Mesenchymal stem cell (in vitro differentiated cells and primary cell): ENCODE measurements at regions not wholly inside any gene's neighbourhood (a gene's known extent, or its start where the extent isn't known, plus 50 kb on each side); places are given as distances from the start of the nearest gene placed in this dataset.

ENCODE experiments used
- DNase-seq: peaks from one replicate; pipeline ENCODE4 v3.0.0-alpha.2; 2013
- H2AFZ ChIP-seq: one replicate; pipeline ENCODE4 v1.6.1; 2013; ENCODE audit warnings: low read depth, mild to moderate bottlenecking, control low read depth, inconsistent platforms, low read length, moderate library complexity
- H2AK5ac ChIP-seq: 2 replicates; pipeline ENCODE4 v1.6.1; 2013; ENCODE audit warnings: low read length, moderate library complexity, mild to moderate bottlenecking, inconsistent platforms; ENCODE audit not compliant: severe bottlenecking
- H2BK120ac ChIP-seq: one replicate; pipeline ENCODE4 v1.6.1; 2013; ENCODE audit warnings: low read depth, mild to moderate bottlenecking, inconsistent platforms, low read length, moderate library complexity
- H2BK12ac ChIP-seq, 2 experiments: one replicate each; pipeline ENCODE4 v1.6.1; 2013; ENCODE audit warnings: inconsistent platforms in 2 of 2, low read length in 2 of 2, mild to moderate bottlenecking in 2 of 2, moderate library complexity in 2 of 2, control low read depth in 1 of 2
- H2BK15ac ChIP-seq: one replicate; pipeline ENCODE4 v1.6.1; 2013; ENCODE audit warnings: mild to moderate bottlenecking, low read depth, inconsistent platforms; ENCODE audit not compliant: poor library complexity, severe bottlenecking
- H2BK5ac ChIP-seq: 2 replicates; pipeline ENCODE4 v1.6.1; 2013; ENCODE audit warnings: low read depth, mild to moderate bottlenecking, low read length, control low read depth, inconsistent platforms; ENCODE audit not compliant: poor library complexity, severe bottlenecking
- H3K14ac ChIP-seq, 2 experiments: one replicate each; pipeline ENCODE4 v1.6.1; 2013; ENCODE audit warnings: inconsistent platforms in 2 of 2, low read length in 2 of 2, control low read depth in 1 of 2, mild to moderate bottlenecking in 1 of 2, moderate library complexity in 1 of 2
- H3K18ac ChIP-seq, 2 experiments: one replicate each; pipeline ENCODE4 v1.6.1; 2013; ENCODE audit warnings: inconsistent platforms in 2 of 2, low read length in 2 of 2, control low read depth in 1 of 2, low read depth in 1 of 2, mild to moderate bottlenecking in 1 of 2
- H3K23ac ChIP-seq, 2 experiments: one replicate each; pipeline ENCODE4 v1.6.1; 2013; ENCODE audit warnings: inconsistent platforms in 2 of 2, low read length in 2 of 2, mild to moderate bottlenecking in 2 of 2, moderate library complexity in 2 of 2, control low read depth in 1 of 2
- H3K27ac ChIP-seq: 2 replicates; pipeline ENCODE4 v1.5.1; 2013; ENCODE audit warnings: mild to moderate bottlenecking, moderate library complexity, low read length, control low read depth, inconsistent platforms; ENCODE audit not compliant: poor library complexity, severe bottlenecking
- H3K27me3 ChIP-seq, 2 experiments: 2 replicates each; pipeline versions ENCODE4 v1.6.1 to v1.7.0; 2013; ENCODE audit warnings: low read length in 2 of 2, mild to moderate bottlenecking in 2 of 2, moderate library complexity in 2 of 2, control low read depth in 1 of 2, inconsistent platforms in 1 of 2; ENCODE audit not compliant: control insufficient read depth in 1 of 2, insufficient read depth in 1 of 2
- H3K36me3 ChIP-seq, 2 experiments: 2 replicates each; pipeline versions ENCODE4 v1.6.1 to v1.7.0; 2013; ENCODE audit warnings: low read length in 2 of 2, control low read depth in 1 of 2, inconsistent platforms in 1 of 2, low read depth in 1 of 2, mild to moderate bottlenecking in 1 of 2; ENCODE audit not compliant: insufficient read depth in 2 of 2, control insufficient read depth in 1 of 2
- H3K4ac ChIP-seq, 2 experiments: one replicate each; pipeline ENCODE4 v1.6.1; 2013; ENCODE audit warnings: inconsistent platforms in 2 of 2, low read length in 2 of 2, mild to moderate bottlenecking in 2 of 2, moderate library complexity in 2 of 2, control low read depth in 1 of 2, low read depth in 1 of 2
- H3K4me1 ChIP-seq: 2 replicates; pipeline ENCODE4 v1.6.1; 2013; ENCODE audit warnings: low read depth, low read length, control low read depth; ENCODE audit not compliant: control insufficient read depth, insufficient read depth
- H3K4me2 ChIP-seq: 2 replicates; pipeline ENCODE4 v1.6.1; 2013; ENCODE audit warnings: low read length, mild to moderate bottlenecking, inconsistent platforms; ENCODE audit not compliant: poor library complexity, severe bottlenecking
- H3K4me3 ChIP-seq, 2 experiments: 2 replicates each; pipeline versions ENCODE4 v1.5.1 to v1.7.0; 2013; ENCODE audit warnings: low read length in 2 of 2, mild to moderate bottlenecking in 2 of 2, control low read depth in 1 of 2, low read depth in 1 of 2; ENCODE audit not compliant: insufficient read depth in 1 of 2
- H3K79me1 ChIP-seq: replicated peaks from 2 replicates; pipeline ENCODE4 v1.6.1; 2013; ENCODE audit warnings: mild to moderate bottlenecking, control low read depth, low read length, inconsistent platforms; ENCODE audit not compliant: poor library complexity, severe bottlenecking
- H3K9ac ChIP-seq: 2 replicates; pipeline ENCODE4 v1.7.0; 2013; ENCODE audit warnings: mild to moderate bottlenecking, low read length, moderate library complexity
- H3K9me3 ChIP-seq: 2 replicates; pipeline ENCODE4 v1.7.0; 2013; ENCODE audit warnings: mild to moderate bottlenecking, low read length; ENCODE audit not compliant: control insufficient read depth
- H4K8ac ChIP-seq: one replicate; pipeline ENCODE4 v1.6.1; 2013; ENCODE audit warnings: inconsistent platforms, mild to moderate bottlenecking, low read length, moderate library complexity
- H4K91ac ChIP-seq: one replicate; pipeline ENCODE4 v1.6.1; 2013; ENCODE audit warnings: mild to moderate bottlenecking, low read length, inconsistent platforms
- WGBS: methylation state at CpG from one replicate; pipeline ENCODE4 v1.1.7; 2013; ENCODE audit warnings: mixed read lengths; 5-methylcytosine and 5-hydroxymethylcytosine counted together

- peaks cover 8% of the 10 kb centered on the region for H3K4me1 ChIP-seq
- H3K79me1 ChIP-seq: no peaks in the 10 kb centered on the region
- peak overlapping the region in 1 of 2 experiments; percentile 5 for H3K18ac ChIP-seq
- peak overlapping the region in 1 of 2 experiments; percentile 15 for H3K4me3 ChIP-seq
- H2BK12ac ChIP-seq: no peak overlapping the region
- no peaks in the 10 kb centered on the region for H3K9me3 ChIP-seq
- no peak overlapping the region for H2BK5ac ChIP-seq
- no peak overlapping the region for H2BK15ac ChIP-seq
- H4K91ac ChIP-seq: no peak overlapping the region
- 83% methylated on average over 15 of the region's 15 CpGs for WGBS
- no peak overlapping the region for H2AFZ ChIP-seq
- peak overlapping the region in 1 of 2 experiments; percentile 9 for H3K4ac ChIP-seq
- H3K14ac ChIP-seq: no peak overlapping the region
- peaks cover 0 to 20% of the 10 kb centered on the region in 2 experiments for H3K27me3 ChIP-seq
- no peak overlapping the region for H3K9ac ChIP-seq
- no peak overlapping the region for H2BK120ac ChIP-seq
- no peaks in the 10 kb centered on the region for H3K36me3 ChIP-seq
- H3K23ac ChIP-seq: no peak overlapping the region
- no peak for DNase-seq
- H4K8ac ChIP-seq: no peak overlapping the region
- H3K4me2 ChIP-seq: no peak overlapping the region
- H2AK5ac ChIP-seq: no peak overlapping the region
- no peak overlapping the region for H3K27ac ChIP-seq
Measured at GRCh38 chr18:24632158-24632988, 171.9 kb downstream of the HRH4 start.

GRCh38 chr18:24633121-24633520 is 172.7 kb downstream of the HRH4 start:
- Histone ChIP-seq H3K18ac (no peak overlapping the region), H2BK120ac (no peak overlapping the region), H3K27ac (no peak overlapping the region)

GRCh38 chr18:24649571-24649970 is 189.1 kb downstream of the HRH4 start:
- Histone ChIP-seq H3K36me3 (no peaks in the 10 kb centered on the region), H3K18ac (no peak overlapping the region), H4K91ac (no peak overlapping the region), H3K4me3 (no peak overlapping the region), H2AK5ac (no peak overlapping the region), H3K9me3 (no peaks in the 10 kb centered on the region), H3K4me2 (no peak overlapping the region), H2BK15ac (no peak overlapping the region), H2BK12ac (no peak overlapping the region), H3K79me1 (no peaks in the 10 kb centered on the region), H3K4ac (no peak overlapping the region), H3K9ac (no peak overlapping the region), H2BK5ac (no peak overlapping the region), H2BK120ac (no peak overlapping the region), H4K8ac (no peak overlapping the region), H3K14ac (no peak overlapping the region), H3K4me1 (no peaks in the 10 kb centered on the region), H3K27ac (no peak overlapping the region), H2AFZ (no peak overlapping the region), H3K27me3 (peaks cover 0 to 9% of the 10 kb centered on the region in 2 experiments), H3K23ac (no peak overlapping the region)
- no peak for DNase-seq
- WGBS: 86% methylated on average over 4 of the region's 4 CpGs

More at GRCh38 chr18:24633121-24633520, 172.7 kb downstream of the HRH4 start:
- 66% methylated on average over 3 of the region's 3 CpGs for WGBS
- Histone ChIP-seq H3K27me3 (peaks cover 0 to 20% of the 10 kb centered on the region in 2 experiments), H3K4me2 (no peak overlapping the region), H4K8ac (no peak overlapping the region), H2AFZ (no peak overlapping the region), H3K4me1 (peaks cover 8% of the 10 kb centered on the region), H2AK5ac (no peak overlapping the region), H3K9ac (no peak overlapping the region), H3K36me3 (no peaks in the 10 kb centered on the region), H3K9me3 (no peaks in the 10 kb centered on the region), H2BK5ac (no peak overlapping the region), H3K4me3 (peak overlapping the region in 1 of 2 experiments; percentile 15), H4K91ac (no peak overlapping the region), H3K14ac (no peak overlapping the region), H3K79me1 (no peaks in the 10 kb centered on the region), H3K23ac (peak overlapping the region in 1 of 2 experiments; percentile 70), H2BK15ac (no peak overlapping the region), H3K4ac (peak overlapping the region in 1 of 2 experiments; percentile 9), H2BK12ac (peak overlapping the region; percentile 11 to 28)
- peak; percentile 86 for DNase-seq

DNA sequence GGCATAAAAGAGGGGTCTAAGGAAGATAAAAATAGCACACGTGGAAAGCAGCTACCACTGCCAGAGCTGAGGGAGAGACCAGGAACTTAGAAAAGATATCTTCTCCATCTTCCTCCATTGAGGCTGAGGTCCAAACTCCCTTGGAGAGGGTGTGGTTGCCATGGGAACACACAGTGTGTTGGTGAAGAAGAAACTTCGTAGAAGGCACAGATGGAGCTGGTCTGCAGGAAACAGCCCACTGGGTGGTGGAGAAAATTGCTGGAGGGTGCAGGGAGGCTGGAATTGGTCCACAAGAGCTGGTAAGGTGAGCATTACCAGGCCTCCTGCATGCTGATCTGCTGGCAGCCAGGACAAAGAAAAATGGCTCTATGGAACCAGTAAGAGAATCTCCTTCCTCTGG is 191.0 kb downstream of the HRH4 start:
- no peak overlapping the region for H3K4me2 ChIP-seq
- H2BK15ac ChIP-seq: no peak overlapping the region
- no peak overlapping the region for H3K4me3 ChIP-seq
- H3K79me1 ChIP-seq: no peaks in the 10 kb centered on the region
- no peak overlapping the region for H3K9ac ChIP-seq
- H4K91ac ChIP-seq: no peak overlapping the region
- peak overlapping the region in 1 of 2 experiments; percentile 26 for H3K14ac ChIP-seq
- H3K4me1 ChIP-seq: no peaks in the 10 kb centered on the region
- H2BK120ac ChIP-seq: no peak overlapping the region
- no peaks in the 10 kb centered on the region for H3K9me3 ChIP-seq
- 81% methylated on average over 2 of the region's 2 CpGs for WGBS
- H3K27ac ChIP-seq: no peak overlapping the region
- peak overlapping the region; percentile 8 for H2AFZ ChIP-seq
- H3K4ac ChIP-seq: no peak overlapping the region
- no peak for DNase-seq
- peaks cover 0 to 9% of the 10 kb centered on the region in 2 experiments for H3K27me3 ChIP-seq
- H3K23ac ChIP-seq: no peak overlapping the region
- no peak overlapping the region for H2AK5ac ChIP-seq
- H4K8ac ChIP-seq: no peak overlapping the region
- H2BK12ac ChIP-seq: peak overlapping the region in 1 of 2 experiments; percentile 46
- H3K36me3 ChIP-seq: no peaks in the 10 kb centered on the region
- peak overlapping the region in 1 of 2 experiments; percentile 21 for H3K18ac ChIP-seq
- no peak overlapping the region for H2BK5ac ChIP-seq
